ENCODE measurements at regions not wholly inside any gene's neighbourhood (a gene's known extent, or its start where the extent isn't known, plus 50 kb on each side); places are given as distances from the start of the nearest gene placed in this dataset.

DNA sequence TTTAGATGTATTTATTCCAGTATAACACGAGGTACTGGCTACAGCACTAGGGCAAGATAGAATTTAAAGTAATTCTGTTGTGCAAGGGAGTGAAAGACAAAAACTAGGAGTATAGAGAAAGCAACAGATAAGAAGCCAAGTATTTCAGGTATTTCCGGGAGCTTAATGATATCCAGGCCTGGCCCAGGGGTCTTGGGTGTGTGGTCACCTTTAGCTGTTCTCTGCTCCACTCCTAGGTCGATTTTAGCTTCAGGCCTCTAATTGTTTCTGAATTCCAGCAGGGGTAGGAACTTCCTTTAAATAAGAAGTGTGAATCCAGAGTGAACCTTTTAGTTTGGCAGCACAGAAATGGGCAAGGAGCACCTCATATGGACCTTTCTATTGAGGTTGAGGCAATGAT is 342.3 kb upstream of the MYT1L start:
- no peak for TF ChIP-seq POLR2A (IDR thresholded peaks at IDR 0.05)
- TF ChIP-seq, protein P1, sequence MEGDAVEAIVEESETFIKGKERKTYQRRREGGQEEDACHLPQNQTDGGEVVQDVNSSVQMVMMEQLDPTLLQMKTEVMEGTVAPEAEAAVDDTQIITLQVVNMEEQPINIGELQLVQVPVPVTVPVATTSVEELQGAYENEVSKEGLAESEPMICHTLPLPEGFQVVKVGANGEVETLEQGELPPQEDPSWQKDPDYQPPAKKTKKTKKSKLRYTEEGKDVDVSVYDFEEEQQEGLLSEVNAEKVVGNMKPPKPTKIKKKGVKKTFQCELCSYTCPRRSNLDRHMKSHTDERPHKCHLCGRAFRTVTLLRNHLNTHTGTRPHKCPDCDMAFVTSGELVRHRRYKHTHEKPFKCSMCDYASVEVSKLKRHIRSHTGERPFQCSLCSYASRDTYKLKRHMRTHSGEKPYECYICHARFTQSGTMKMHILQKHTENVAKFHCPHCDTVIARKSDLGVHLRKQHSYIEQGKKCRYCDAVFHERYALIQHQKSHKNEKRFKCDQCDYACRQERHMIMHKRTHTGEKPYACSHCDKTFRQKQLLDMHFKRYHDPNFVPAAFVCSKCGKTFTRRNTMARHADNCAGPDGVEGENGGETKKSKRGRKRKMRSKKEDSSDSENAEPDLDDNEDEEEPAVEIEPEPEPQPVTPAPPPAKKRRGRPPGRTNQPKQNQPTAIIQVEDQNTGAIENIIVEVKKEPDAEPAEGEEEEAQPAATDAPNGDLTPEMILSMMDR (IDR thresholded peaks at IDR 0.05) = no peak

Measured in right lobe of liver (tissue), 4 donors.